Loucy (cell line): ENCODE measurements at regions not wholly inside any gene's neighbourhood (a gene's known extent, or its start where the extent isn't known, plus 50 kb on each side); places are given as distances from the start of the nearest gene placed in this dataset.

Source experiments
- H2AFZ ChIP-seq: fragments of 200-600 bp; sonication (generic); 2 replicates; pipeline ENCODE4 v1.6.0; 2016; ENCODE audit warnings: antibody characterized with exemption, mild to moderate bottlenecking, low read length, moderate library complexity
- H3F3A ChIP-seq: fragments of 200-600 bp; 2 replicates; pipeline ENCODE4 v1.6.0; 2016; ENCODE audit warnings: antibody characterized with exemption, low read depth, mild to moderate bottlenecking
- H3K27me3 ChIP-seq: fragments of 200-600 bp; sonication (generic); 2 replicates; pipeline ENCODE4 v1.6.1; 2014; ENCODE audit warnings: low read length, mild to moderate bottlenecking; ENCODE audit not compliant: insufficient read depth, poor library complexity, severe bottlenecking
- H3K36me3 ChIP-seq: fragments of 200-600 bp; sonication (generic); 2 replicates; pipeline ENCODE4 v1.6.1; 2016; ENCODE audit warnings: low read length; ENCODE audit not compliant: insufficient read depth
- H3K4me1 ChIP-seq: fragments of 200-600 bp; sonication (generic); 2 replicates; pipeline ENCODE4 v1.5.1; 2014; ENCODE audit warnings: low read length, mild to moderate bottlenecking; ENCODE audit not compliant: insufficient read depth, poor library complexity, severe bottlenecking
- H3K4me2 ChIP-seq: fragments of 200-600 bp; sonication (generic); 2 replicates; pipeline ENCODE4 v1.6.0; 2014; ENCODE audit warnings: antibody characterized with exemption, low read length, low read depth, mild to moderate bottlenecking; ENCODE audit not compliant: poor library complexity, severe bottlenecking
- H3K4me3 ChIP-seq: fragments of 200-600 bp; sonication (generic); 2 replicates; pipeline ENCODE4 v1.5.1; 2014; ENCODE audit warnings: low read length, mild to moderate bottlenecking, mixed read lengths; ENCODE audit not compliant: poor library complexity, severe bottlenecking
- H3K79me2 ChIP-seq: fragments of 200-600 bp; sonication (generic); 2 replicates; pipeline ENCODE4 v1.6.1; 2014; ENCODE audit warnings: low read length; ENCODE audit not compliant: insufficient read depth
- H3K9ac ChIP-seq: fragments of 200-600 bp; sonication (generic); 2 replicates; pipeline ENCODE4 v1.6.0; 2014; ENCODE audit warnings: mild to moderate bottlenecking, low read depth, low read length, moderate library complexity; ENCODE audit not compliant: poor library complexity, severe bottlenecking
- H3K9me2 ChIP-seq: fragments of 200-600 bp; sonication (generic); replicated peaks from 2 replicates; pipeline ENCODE4 v1.6.1; 2016; ENCODE audit warnings: low read depth, low read length, mixed read lengths
- H3K9me3 ChIP-seq: fragments of 200-600 bp; sonication (generic); 2 replicates; pipeline ENCODE4 v1.6.1; 2014; ENCODE audit warnings: mild to moderate bottlenecking, antibody characterized with exemption, low read length, low read depth; ENCODE audit not compliant: insufficient read depth
- H4K20me1 ChIP-seq: fragments of 200-600 bp; sonication (generic); 2 replicates; pipeline ENCODE4 v1.6.0; 2014; ENCODE audit warnings: antibody characterized with exemption, low read length, mild to moderate bottlenecking; ENCODE audit not compliant: insufficient read depth, poor library complexity, severe bottlenecking
- EZH2phosphoT487 ChIP-seq: fragments of 200-600 bp; IDR thresholded peaks from 2 replicates; pipeline ENCODE4 v1.6.1; 2018; ENCODE audit warnings: antibody characterized with exemption, mild to moderate bottlenecking, moderate library complexity, borderline replicate concordance
- TF ChIP-seq, protein P1 (sequence below): fragments of 200-600 bp; sonication (generic); conservative IDR thresholded peaks from 2 replicates; pipeline ENCODE4 v1.5.1; 2014; ENCODE audit warnings: mild to moderate bottlenecking, antibody characterized with exemption, low read length

DNA sequence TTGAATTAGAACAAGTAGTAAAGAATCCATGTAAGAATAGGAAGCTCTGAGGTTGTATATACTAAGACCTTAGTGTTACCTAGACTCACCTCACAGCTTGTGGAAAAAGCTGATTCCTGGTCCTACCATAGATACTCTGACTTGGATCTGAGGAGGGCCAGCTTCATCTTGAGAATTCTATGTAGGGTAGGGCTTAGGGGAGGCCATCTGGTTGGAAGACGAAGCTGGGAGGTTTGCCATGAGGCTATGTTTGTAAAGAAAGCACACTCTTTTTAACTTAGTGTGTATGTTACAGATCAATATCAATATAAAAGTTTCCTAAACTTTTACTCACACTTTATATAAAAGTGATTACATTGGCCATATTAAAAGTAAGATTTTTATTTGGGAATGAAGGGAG is 77.1 kb upstream of the GALNT5 start:
- no peaks in the 10 kb centered on the region for H3K4me1 ChIP-seq
- H3K36me3 ChIP-seq = no peaks in the 10 kb centered on the region
- H3K9me3 ChIP-seq = no peaks in the 10 kb centered on the region
- no peaks in the 10 kb centered on the region for H3F3A ChIP-seq
- H3K4me2 ChIP-seq = no peak overlapping the region
- H3K4me3 ChIP-seq = no peak overlapping the region
- H2AFZ ChIP-seq = no peak overlapping the region
- H4K20me1 ChIP-seq = no peaks in the 10 kb centered on the region
- no peak overlapping the region for H3K9ac ChIP-seq
- H3K9me2 ChIP-seq = no peaks in the 10 kb centered on the region
- H3K27me3 ChIP-seq = no peaks in the 10 kb centered on the region
- H3K79me2 ChIP-seq = no peaks in the 10 kb centered on the region
- TF ChIP-seq EZH2phosphoT487 = no peak
- TF ChIP-seq, protein P1, sequence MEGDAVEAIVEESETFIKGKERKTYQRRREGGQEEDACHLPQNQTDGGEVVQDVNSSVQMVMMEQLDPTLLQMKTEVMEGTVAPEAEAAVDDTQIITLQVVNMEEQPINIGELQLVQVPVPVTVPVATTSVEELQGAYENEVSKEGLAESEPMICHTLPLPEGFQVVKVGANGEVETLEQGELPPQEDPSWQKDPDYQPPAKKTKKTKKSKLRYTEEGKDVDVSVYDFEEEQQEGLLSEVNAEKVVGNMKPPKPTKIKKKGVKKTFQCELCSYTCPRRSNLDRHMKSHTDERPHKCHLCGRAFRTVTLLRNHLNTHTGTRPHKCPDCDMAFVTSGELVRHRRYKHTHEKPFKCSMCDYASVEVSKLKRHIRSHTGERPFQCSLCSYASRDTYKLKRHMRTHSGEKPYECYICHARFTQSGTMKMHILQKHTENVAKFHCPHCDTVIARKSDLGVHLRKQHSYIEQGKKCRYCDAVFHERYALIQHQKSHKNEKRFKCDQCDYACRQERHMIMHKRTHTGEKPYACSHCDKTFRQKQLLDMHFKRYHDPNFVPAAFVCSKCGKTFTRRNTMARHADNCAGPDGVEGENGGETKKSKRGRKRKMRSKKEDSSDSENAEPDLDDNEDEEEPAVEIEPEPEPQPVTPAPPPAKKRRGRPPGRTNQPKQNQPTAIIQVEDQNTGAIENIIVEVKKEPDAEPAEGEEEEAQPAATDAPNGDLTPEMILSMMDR = no peak

DNA sequence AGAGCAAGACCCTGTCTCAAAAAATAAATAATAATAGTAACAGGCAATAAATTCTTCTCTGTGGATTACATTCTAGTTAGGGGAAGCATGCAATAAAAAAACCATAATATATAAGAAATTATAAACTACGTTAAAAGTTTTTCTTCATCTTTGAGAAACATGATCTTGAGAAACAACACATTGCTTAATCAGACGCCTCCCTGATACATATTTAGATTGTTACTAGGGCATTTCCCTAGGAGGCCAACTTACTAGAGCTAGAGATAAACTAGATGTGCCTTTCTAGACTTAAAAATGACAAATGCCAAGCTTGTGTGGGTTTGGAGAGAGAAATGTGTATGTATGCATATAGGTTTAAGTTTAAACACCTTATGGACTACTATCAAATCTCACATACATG is 76.3 kb upstream of the GALNT5 start:
- Histone ChIP-seq H2AFZ (no peak overlapping the region), H3K27me3 (no peaks in the 10 kb centered on the region), H3K4me3 (no peak overlapping the region), H3K36me3 (no peaks in the 10 kb centered on the region), H3K9me3 (no peaks in the 10 kb centered on the region), H3K79me2 (no peaks in the 10 kb centered on the region), H3F3A (no peaks in the 10 kb centered on the region), H3K9me2 (no peaks in the 10 kb centered on the region), H3K9ac (no peak overlapping the region), H4K20me1 (no peaks in the 10 kb centered on the region), H3K4me1 (no peaks in the 10 kb centered on the region), H3K4me2 (no peak overlapping the region)
- TF ChIP-seq, protein P1 = no peak
- TF ChIP-seq EZH2phosphoT487 = no peak

DNA sequence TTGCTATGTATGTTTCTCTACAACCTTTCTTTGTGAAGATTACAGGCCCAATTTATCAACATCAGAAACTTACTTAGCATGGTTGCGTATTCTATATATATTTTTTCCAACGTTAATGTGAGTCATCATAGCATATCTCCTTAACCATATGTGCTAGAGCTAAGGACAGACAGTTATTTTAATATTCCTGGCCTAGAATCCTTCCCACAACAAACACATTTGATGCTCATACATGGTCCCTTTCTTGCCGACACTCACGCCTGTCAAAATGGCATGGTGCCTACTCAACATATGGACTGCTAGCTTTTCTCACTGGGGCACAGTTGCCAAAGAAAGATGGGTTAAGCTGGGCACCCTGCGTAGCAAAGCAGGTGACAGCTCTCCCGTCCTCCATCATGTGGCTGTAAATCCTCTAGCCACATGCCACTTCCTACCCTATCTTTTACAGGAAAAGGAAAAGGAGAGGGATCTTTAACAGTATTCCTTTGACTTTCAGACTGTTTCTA is 75.2 kb upstream of the GALNT5 start:
- no peak overlapping the region for H3K4me2 ChIP-seq

More for the DNA sequence above, 75.2 kb upstream of the GALNT5 start:
- Histone ChIP-seq H3K27me3 (no peaks in the 10 kb centered on the region), H4K20me1 (no peaks in the 10 kb centered on the region), H3K9me3 (no peaks in the 10 kb centered on the region), H3K4me3 (no peak overlapping the region), H3K9me2 (no peaks in the 10 kb centered on the region), H3K9ac (no peak overlapping the region), H2AFZ (no peak overlapping the region), H3K79me2 (no peaks in the 10 kb centered on the region), H3K36me3 (no peaks in the 10 kb centered on the region), H3F3A (no peaks in the 10 kb centered on the region), H3K4me1 (no peaks in the 10 kb centered on the region)
- no peak for TF ChIP-seq EZH2phosphoT487
- TF ChIP-seq, protein P1 = no peak
